Astrocyte (in vitro differentiated cells and primary cell): ENCODE measurements at regions not wholly inside any gene's neighbourhood (a gene's known extent, or its start where the extent isn't known, plus 50 kb on each side); places are given as distances from the start of the nearest gene placed in this dataset.

Experiments
- DNase-seq: peaks from one replicate; pipeline ENCODE4 v3.0.0-alpha.2; 2010; ENCODE audit warnings: low read depth
- FAIRE-seq: peaks from 2 replicates; lab custom pipeline; 2011; peaks lifted over from hg19 to GRCh38; lab: Jason Lieb, UNC
- H2AFZ ChIP-seq: 2 replicates; pipeline ENCODE4 v1.6.0; 2012; ENCODE audit warnings: low read depth, low read length, inconsistent platforms
- H3K27ac ChIP-seq: 2 replicates; pipeline ENCODE4 v1.5.1; 2011; ENCODE audit warnings: low read depth, low read length, inconsistent platforms
- H3K27me3 ChIP-seq: 2 replicates; pipeline ENCODE4 v1.6.0; 2011; ENCODE audit warnings: low read length, inconsistent platforms; ENCODE audit not compliant: insufficient read depth
- H3K36me3 ChIP-seq: 2 replicates; pipeline ENCODE4 v1.5.1; 2011; ENCODE audit warnings: low read length, inconsistent platforms; ENCODE audit not compliant: insufficient read depth
- H3K4me1 ChIP-seq: 2 replicates; pipeline ENCODE4 v1.5.1; 2011; ENCODE audit warnings: low read length, inconsistent platforms; ENCODE audit not compliant: insufficient read depth
- H3K4me2 ChIP-seq: 2 replicates; pipeline ENCODE4 v1.6.0; 2012; ENCODE audit warnings: low read length, inconsistent platforms
- H3K4me3 ChIP-seq: 2 replicates; pipeline ENCODE4 v1.5.1; 2011; ENCODE audit warnings: low read depth, mild to moderate bottlenecking, low read length, inconsistent platforms; ENCODE audit not compliant: insufficient read depth
- H3K79me2 ChIP-seq: 2 replicates; pipeline ENCODE4 v1.6.0; 2012; ENCODE audit warnings: mild to moderate bottlenecking, low read length, inconsistent platforms; ENCODE audit not compliant: insufficient read depth
- H3K9ac ChIP-seq: 2 replicates; pipeline ENCODE4 v1.6.0; 2012; ENCODE audit warnings: mild to moderate bottlenecking, low read length, inconsistent platforms
- H3K9me3 ChIP-seq: 2 replicates; pipeline ENCODE4 v1.5.1; 2012; ENCODE audit warnings: low read depth, mild to moderate bottlenecking, low read length, inconsistent platforms; ENCODE audit not compliant: insufficient read depth
- H4K20me1 ChIP-seq: 2 replicates; pipeline ENCODE4 v1.6.0; 2012; ENCODE audit warnings: low read length, inconsistent platforms; ENCODE audit not compliant: insufficient read depth
- H3K27ac Mint-ChIP-seq: one replicate; pipeline ENCODE4 v1.8.0; 2021; ENCODE audit warnings: mild to moderate bottlenecking, mixed read lengths; ENCODE audit not compliant: unreplicated experiment
- H3K27me3 Mint-ChIP-seq: one replicate; pipeline ENCODE4 v1.8.0; 2021; ENCODE audit warnings: low read depth, mixed read lengths; ENCODE audit not compliant: unreplicated experiment
- H3K36me3 Mint-ChIP-seq: one replicate; pipeline ENCODE4 v1.8.0; 2021; ENCODE audit warnings: low read depth, mixed read lengths; ENCODE audit not compliant: unreplicated experiment
- H3K4me1 Mint-ChIP-seq: one replicate; pipeline ENCODE4 v1.8.0; 2021; ENCODE audit warnings: low read depth, mixed read lengths; ENCODE audit not compliant: unreplicated experiment
- H3K4me3 Mint-ChIP-seq: one replicate; pipeline ENCODE4 v1.8.0; 2021; ENCODE audit warnings: mild to moderate bottlenecking, moderate library complexity, mixed read lengths; ENCODE audit not compliant: unreplicated experiment
- H3K9me3 Mint-ChIP-seq: one replicate; pipeline ENCODE4 v1.8.0; 2021; ENCODE audit warnings: mild to moderate bottlenecking, mixed read lengths; ENCODE audit not compliant: unreplicated experiment
- CTCF ChIP-seq: IDR thresholded peaks from 2 replicates; pipeline ENCODE4 v1.5.1; 2011; ENCODE audit warnings: low read depth, mild to moderate bottlenecking, inconsistent platforms, low read length, moderate library complexity; ENCODE audit not compliant: insufficient read depth
- EZH2 ChIP-seq: IDR thresholded peaks from 2 replicates; pipeline ENCODE4 v1.6.1; 2012; ENCODE audit warnings: mild to moderate bottlenecking, low read length, inconsistent platforms; ENCODE audit not compliant: insufficient read depth

- H3K4me3 Mint-ChIP-seq: no peak overlapping the region
- Histone ChIP-seq H4K20me1 (no peaks in the 10 kb centered on the region), H3K9ac (no peak overlapping the region), H3K79me2 (no peaks in the 10 kb centered on the region), H3K4me2 (no peak overlapping the region), H3K27me3 (no peaks in the 10 kb centered on the region), H3K9me3 (no peaks in the 10 kb centered on the region), H3K27ac (no peak overlapping the region), H3K4me1 (no peaks in the 10 kb centered on the region), H2AFZ (no peak overlapping the region), H3K4me3 (no peak overlapping the region), H3K36me3 (no peaks in the 10 kb centered on the region)
- H3K36me3 Mint-ChIP-seq: no peaks in the 10 kb centered on the region
- peaks cover 4% of the 10 kb centered on the region for H3K9me3 Mint-ChIP-seq
- FAIRE-seq (no peak), DNase-seq (no peak)
- no peak for TF ChIP-seq EZH2
- TF ChIP-seq CTCF: no peak
- peaks cover 8% of the 10 kb centered on the region for H3K27me3 Mint-ChIP-seq
- no peaks in the 10 kb centered on the region for H3K4me1 Mint-ChIP-seq
- H3K27ac Mint-ChIP-seq: no peak overlapping the region
These were observed 455.1 kb upstream of the MPDZ start for GRCh38 chr9:13734601-13735000.

GRCh38 chr9:13732290-13732689 lies 452.8 kb upstream of the MPDZ start:
- DNase-seq (no peak), FAIRE-seq (no peak)
- Histone ChIP-seq H3K9ac (no peak overlapping the region), H3K79me2 (no peaks in the 10 kb centered on the region), H2AFZ (no peak overlapping the region), H4K20me1 (no peaks in the 10 kb centered on the region), H3K27ac (no peak overlapping the region), H3K36me3 (no peaks in the 10 kb centered on the region), H3K4me3 (no peak overlapping the region), H3K4me1 (no peaks in the 10 kb centered on the region), H3K4me2 (no peak overlapping the region), H3K27me3 (no peaks in the 10 kb centered on the region), H3K9me3 (no peaks in the 10 kb centered on the region)
- Mint-ChIP-seq H3K4me1 (peaks cover 4% of the 10 kb centered on the region), H3K36me3 (no peaks in the 10 kb centered on the region), H3K4me3 (no peak overlapping the region), H3K27ac (no peak overlapping the region), H3K9me3 (peaks cover 4% of the 10 kb centered on the region), H3K27me3 (peaks cover 8% of the 10 kb centered on the region)
- TF ChIP-seq CTCF (no peak), EZH2 (no peak)

- no peaks in the 10 kb centered on the region for H3K36me3 Mint-ChIP-seq
- peaks cover 4% of the 10 kb centered on the region for H3K9me3 Mint-ChIP-seq
- no peak overlapping the region for H3K4me3 ChIP-seq
- H3K9ac ChIP-seq: no peak overlapping the region
- no peaks in the 10 kb centered on the region for H4K20me1 ChIP-seq
- no peak overlapping the region for H2AFZ ChIP-seq
- no peak for DNase-seq
- peaks cover 8% of the 10 kb centered on the region for H3K27me3 Mint-ChIP-seq
- H3K4me1 ChIP-seq: no peaks in the 10 kb centered on the region
- no peak overlapping the region for H3K4me2 ChIP-seq
- H3K4me1 Mint-ChIP-seq: peaks cover 4% of the 10 kb centered on the region
- H3K27ac ChIP-seq: no peak overlapping the region
- no peak overlapping the region for H3K4me3 Mint-ChIP-seq
- no peaks in the 10 kb centered on the region for H3K9me3 ChIP-seq
- no peak overlapping the region for H3K27ac Mint-ChIP-seq
- no peaks in the 10 kb centered on the region for H3K27me3 ChIP-seq
- FAIRE-seq: no peak
- H3K79me2 ChIP-seq: no peaks in the 10 kb centered on the region
- TF ChIP-seq EZH2: no peak
- no peak for TF ChIP-seq CTCF
- H3K36me3 ChIP-seq: no peaks in the 10 kb centered on the region
These were observed 452.1 kb upstream of the MPDZ start for GRCh38 chr9:13731637-13732036.
